Loucy (cell line): ENCODE measurements at regions not wholly inside any gene's neighbourhood (a gene's known extent, or its start where the extent isn't known, plus 50 kb on each side); places are given as distances from the start of the nearest gene placed in this dataset.

Experiments used
- H2AFZ ChIP-seq: fragments of 200-600 bp; sonication (generic); 2 replicates; pipeline ENCODE4 v1.6.0; 2016; ENCODE audit warnings: antibody characterized with exemption, mild to moderate bottlenecking, low read length, moderate library complexity
- H3F3A ChIP-seq: fragments of 200-600 bp; 2 replicates; pipeline ENCODE4 v1.6.0; 2016; ENCODE audit warnings: antibody characterized with exemption, low read depth, mild to moderate bottlenecking
- H3K27me3 ChIP-seq: fragments of 200-600 bp; sonication (generic); 2 replicates; pipeline ENCODE4 v1.6.1; 2014; ENCODE audit warnings: low read length, mild to moderate bottlenecking; ENCODE audit not compliant: insufficient read depth, poor library complexity, severe bottlenecking
- H3K36me3 ChIP-seq: fragments of 200-600 bp; sonication (generic); 2 replicates; pipeline ENCODE4 v1.6.1; 2016; ENCODE audit warnings: low read length; ENCODE audit not compliant: insufficient read depth
- H3K4me1 ChIP-seq: fragments of 200-600 bp; sonication (generic); 2 replicates; pipeline ENCODE4 v1.5.1; 2014; ENCODE audit warnings: low read length, mild to moderate bottlenecking; ENCODE audit not compliant: insufficient read depth, poor library complexity, severe bottlenecking
- H3K4me2 ChIP-seq: fragments of 200-600 bp; sonication (generic); 2 replicates; pipeline ENCODE4 v1.6.0; 2014; ENCODE audit warnings: antibody characterized with exemption, low read length, low read depth, mild to moderate bottlenecking; ENCODE audit not compliant: poor library complexity, severe bottlenecking
- H3K4me3 ChIP-seq: fragments of 200-600 bp; sonication (generic); 2 replicates; pipeline ENCODE4 v1.5.1; 2014; ENCODE audit warnings: low read length, mild to moderate bottlenecking, mixed read lengths; ENCODE audit not compliant: poor library complexity, severe bottlenecking
- H3K79me2 ChIP-seq: fragments of 200-600 bp; sonication (generic); 2 replicates; pipeline ENCODE4 v1.6.1; 2014; ENCODE audit warnings: low read length; ENCODE audit not compliant: insufficient read depth
- H3K9ac ChIP-seq: fragments of 200-600 bp; sonication (generic); 2 replicates; pipeline ENCODE4 v1.6.0; 2014; ENCODE audit warnings: mild to moderate bottlenecking, low read depth, low read length, moderate library complexity; ENCODE audit not compliant: poor library complexity, severe bottlenecking
- H3K9me2 ChIP-seq: fragments of 200-600 bp; sonication (generic); replicated peaks from 2 replicates; pipeline ENCODE4 v1.6.1; 2016; ENCODE audit warnings: low read depth, low read length, mixed read lengths
- H3K9me3 ChIP-seq: fragments of 200-600 bp; sonication (generic); 2 replicates; pipeline ENCODE4 v1.6.1; 2014; ENCODE audit warnings: mild to moderate bottlenecking, antibody characterized with exemption, low read length, low read depth; ENCODE audit not compliant: insufficient read depth
- H4K20me1 ChIP-seq: fragments of 200-600 bp; sonication (generic); 2 replicates; pipeline ENCODE4 v1.6.0; 2014; ENCODE audit warnings: antibody characterized with exemption, low read length, mild to moderate bottlenecking; ENCODE audit not compliant: insufficient read depth, poor library complexity, severe bottlenecking
- EZH2phosphoT487 ChIP-seq: fragments of 200-600 bp; IDR thresholded peaks from 2 replicates; pipeline ENCODE4 v1.6.1; 2018; ENCODE audit warnings: antibody characterized with exemption, mild to moderate bottlenecking, moderate library complexity, borderline replicate concordance
- TF ChIP-seq, protein P1 (sequence below): fragments of 200-600 bp; sonication (generic); conservative IDR thresholded peaks from 2 replicates; pipeline ENCODE4 v1.5.1; 2014; ENCODE audit warnings: mild to moderate bottlenecking, antibody characterized with exemption, low read length

DNA sequence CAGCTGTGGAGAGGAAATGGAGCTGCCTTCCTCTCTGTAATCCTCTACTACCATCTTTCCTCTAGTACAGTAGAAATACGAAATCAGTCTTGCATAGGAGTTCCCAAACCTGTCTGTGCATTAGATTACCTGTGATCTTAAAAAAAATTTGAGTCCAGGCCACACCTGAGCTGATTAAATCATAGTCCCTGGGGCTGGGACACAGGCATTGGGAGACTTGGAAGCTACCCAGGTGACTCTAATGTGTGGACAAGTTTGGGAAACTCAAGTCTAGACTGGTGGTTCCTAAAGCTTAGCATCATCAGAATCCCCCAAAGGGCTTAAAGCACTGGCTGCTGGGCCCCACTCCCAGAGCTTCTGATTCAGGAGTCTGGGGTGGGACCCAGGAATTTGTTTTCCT lies 152.7 kb upstream of the GLI3 start:
- no peaks in the 10 kb centered on the region for H3K79me2 ChIP-seq
- H2AFZ ChIP-seq = no peak overlapping the region
- no peak overlapping the region for H3K4me2 ChIP-seq
- no peaks in the 10 kb centered on the region for H4K20me1 ChIP-seq
- H3K9me3 ChIP-seq = no peaks in the 10 kb centered on the region
- H3K9me2 ChIP-seq = no peaks in the 10 kb centered on the region
- H3K4me1 ChIP-seq = no peaks in the 10 kb centered on the region
- H3F3A ChIP-seq = no peaks in the 10 kb centered on the region
- no peak overlapping the region for H3K9ac ChIP-seq
- no peaks in the 10 kb centered on the region for H3K36me3 ChIP-seq
- H3K4me3 ChIP-seq = no peak overlapping the region
- TF ChIP-seq, protein P1, sequence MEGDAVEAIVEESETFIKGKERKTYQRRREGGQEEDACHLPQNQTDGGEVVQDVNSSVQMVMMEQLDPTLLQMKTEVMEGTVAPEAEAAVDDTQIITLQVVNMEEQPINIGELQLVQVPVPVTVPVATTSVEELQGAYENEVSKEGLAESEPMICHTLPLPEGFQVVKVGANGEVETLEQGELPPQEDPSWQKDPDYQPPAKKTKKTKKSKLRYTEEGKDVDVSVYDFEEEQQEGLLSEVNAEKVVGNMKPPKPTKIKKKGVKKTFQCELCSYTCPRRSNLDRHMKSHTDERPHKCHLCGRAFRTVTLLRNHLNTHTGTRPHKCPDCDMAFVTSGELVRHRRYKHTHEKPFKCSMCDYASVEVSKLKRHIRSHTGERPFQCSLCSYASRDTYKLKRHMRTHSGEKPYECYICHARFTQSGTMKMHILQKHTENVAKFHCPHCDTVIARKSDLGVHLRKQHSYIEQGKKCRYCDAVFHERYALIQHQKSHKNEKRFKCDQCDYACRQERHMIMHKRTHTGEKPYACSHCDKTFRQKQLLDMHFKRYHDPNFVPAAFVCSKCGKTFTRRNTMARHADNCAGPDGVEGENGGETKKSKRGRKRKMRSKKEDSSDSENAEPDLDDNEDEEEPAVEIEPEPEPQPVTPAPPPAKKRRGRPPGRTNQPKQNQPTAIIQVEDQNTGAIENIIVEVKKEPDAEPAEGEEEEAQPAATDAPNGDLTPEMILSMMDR = no peak
- no peak for TF ChIP-seq EZH2phosphoT487
- no peaks in the 10 kb centered on the region for H3K27me3 ChIP-seq

DNA sequence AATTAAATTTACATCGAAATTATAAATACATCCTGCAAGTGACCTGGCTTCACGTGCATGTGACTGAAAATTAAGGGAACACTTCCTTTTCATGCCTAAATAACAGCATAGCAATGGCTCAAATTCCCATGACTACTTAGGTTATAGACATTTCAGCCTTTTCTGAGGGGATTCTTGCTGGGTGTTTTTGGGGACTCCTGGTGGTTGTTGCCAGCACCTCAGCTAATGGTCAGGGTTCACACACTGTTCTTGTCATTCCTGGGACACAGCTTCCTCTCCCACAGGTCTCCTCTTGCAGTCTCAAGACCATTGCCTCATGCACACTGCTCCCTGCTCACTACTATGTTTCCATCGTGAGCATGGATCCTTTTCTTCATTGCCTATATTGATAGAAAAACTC lies 148.9 kb upstream of the GLI3 start:
- TF ChIP-seq EZH2phosphoT487 = no peak
- TF ChIP-seq, protein P1 = no peak; the same call in 1 of the 2 replicates
- H4K20me1 ChIP-seq = no peaks in the 10 kb centered on the region

DNA sequence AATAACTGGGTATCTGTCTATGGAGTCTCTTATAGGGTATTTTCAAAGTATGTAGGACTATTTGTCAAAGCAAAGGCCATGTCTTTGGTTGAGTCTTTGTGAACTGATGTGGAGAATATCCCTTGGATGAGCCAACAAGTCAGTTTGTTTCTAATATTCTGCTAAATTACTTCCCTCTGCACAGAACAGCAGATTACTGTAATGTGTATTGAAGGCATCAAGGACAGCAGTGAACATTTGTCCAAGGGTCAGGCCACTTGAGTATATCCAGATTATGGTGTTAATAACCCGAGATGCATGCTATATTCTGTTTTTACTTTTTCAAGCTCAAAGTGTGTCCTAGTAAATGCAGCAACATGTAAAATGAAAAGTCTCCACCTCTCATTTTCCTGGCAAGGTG lies 144.2 kb upstream of the GLI3 start:
- Histone ChIP-seq H2AFZ (no peak overlapping the region), H3K79me2 (no peaks in the 10 kb centered on the region), H4K20me1 (no peaks in the 10 kb centered on the region), H3K4me2 (no peak overlapping the region), H3K4me3 (no peak overlapping the region), H3K27me3 (no peaks in the 10 kb centered on the region), H3F3A (no peaks in the 10 kb centered on the region), H3K36me3 (no peaks in the 10 kb centered on the region), H3K4me1 (no peaks in the 10 kb centered on the region), H3K9me3 (no peaks in the 10 kb centered on the region), H3K9me2 (no peaks in the 10 kb centered on the region), H3K9ac (no peak overlapping the region)
- TF ChIP-seq, protein P1 = no peak
- TF ChIP-seq EZH2phosphoT487 = no peak

More for the DNA sequence above, 148.9 kb upstream of the GLI3 start:
- no peaks in the 10 kb centered on the region for H3K4me1 ChIP-seq
- H3K79me2 ChIP-seq = no peaks in the 10 kb centered on the region
- H3K9ac ChIP-seq = no peak overlapping the region
- H3K9me3 ChIP-seq = no peaks in the 10 kb centered on the region
- H3F3A ChIP-seq = no peaks in the 10 kb centered on the region
- no peaks in the 10 kb centered on the region for H3K9me2 ChIP-seq
- no peak overlapping the region for H3K4me2 ChIP-seq
- H2AFZ ChIP-seq = no peak overlapping the region
- H3K4me3 ChIP-seq = no peak overlapping the region
- no peaks in the 10 kb centered on the region for H3K27me3 ChIP-seq
- no peaks in the 10 kb centered on the region for H3K36me3 ChIP-seq
